Ectodermal cell (in vitro differentiated cells): ENCODE measurements at regions not wholly inside any gene's neighbourhood (a gene's known extent, or its start where the extent isn't known, plus 50 kb on each side); places are given as distances from the start of the nearest gene placed in this dataset.

ENCODE experiments used
- H3K27ac ChIP-seq: 2 replicates; pipeline ENCODE4 v1.7.0; 2013; ENCODE audit warnings: mild to moderate bottlenecking, low read depth, low read length; ENCODE audit not compliant: insufficient read depth, poor library complexity, severe bottlenecking
- H3K27me3 ChIP-seq: 2 replicates; pipeline ENCODE4 v1.7.0; 2013; ENCODE audit warnings: mild to moderate bottlenecking, low read length; ENCODE audit not compliant: insufficient read depth, control insufficient read depth, poor library complexity, severe bottlenecking
- H3K36me3 ChIP-seq: one replicate; pipeline ENCODE4 v1.7.0; 2013; ENCODE audit warnings: low read length; ENCODE audit not compliant: control insufficient read depth, insufficient read depth
- H3K4me1 ChIP-seq: one replicate; pipeline ENCODE4 v1.7.0; 2013; ENCODE audit warnings: low read length; ENCODE audit not compliant: control insufficient read depth, insufficient read depth
- H3K4me3 ChIP-seq: 2 replicates; pipeline ENCODE4 v1.7.0; 2013; ENCODE audit warnings: low read depth, low read length, control low read depth; ENCODE audit not compliant: insufficient read depth
- H3K9me3 ChIP-seq: 2 replicates; pipeline ENCODE4 v1.7.0; 2013; ENCODE audit warnings: mild to moderate bottlenecking, low read length, moderate library complexity; ENCODE audit not compliant: control insufficient read depth
- WGBS, 2 experiments: methylation state at CpG; one replicate each; pipeline ENCODE4 v1.1.7; 2013; ENCODE audit warnings: missing lambda C conversion rate in 2 of 2; 5-methylcytosine and 5-hydroxymethylcytosine counted together

DNA sequence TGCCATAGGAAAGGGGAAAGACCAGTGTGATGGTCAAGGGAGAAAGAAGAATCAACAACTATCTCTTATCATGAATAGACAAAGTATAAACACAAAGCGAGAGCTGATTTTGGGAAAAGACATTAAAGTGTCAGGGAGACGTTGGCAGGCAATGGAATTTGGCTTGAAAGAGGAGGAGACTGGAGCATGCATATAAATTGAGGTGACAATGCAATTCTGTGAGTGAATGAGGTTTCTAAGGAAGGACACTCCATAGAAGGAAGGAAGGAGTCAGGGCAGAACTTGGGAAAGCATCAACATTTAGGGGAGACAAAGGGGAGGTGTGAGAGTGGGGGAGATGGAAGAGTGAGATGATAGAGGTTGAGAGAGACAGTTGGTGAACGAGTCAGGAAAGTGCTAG is 543.0 kb upstream of the TBL1XR1 start:
- no peak overlapping the region for H3K27ac ChIP-seq
- no peaks in the 10 kb centered on the region for H3K27me3 ChIP-seq
- no peaks in the 10 kb centered on the region for H3K9me3 ChIP-seq
- no peaks in the 10 kb centered on the region for H3K36me3 ChIP-seq
- no peak overlapping the region for H3K4me3 ChIP-seq
- 61 to 62% methylated on average over 3 of the region's 3 CpGs for WGBS, 2 experiments
- H3K4me1 ChIP-seq: no peaks in the 10 kb centered on the region

DNA sequence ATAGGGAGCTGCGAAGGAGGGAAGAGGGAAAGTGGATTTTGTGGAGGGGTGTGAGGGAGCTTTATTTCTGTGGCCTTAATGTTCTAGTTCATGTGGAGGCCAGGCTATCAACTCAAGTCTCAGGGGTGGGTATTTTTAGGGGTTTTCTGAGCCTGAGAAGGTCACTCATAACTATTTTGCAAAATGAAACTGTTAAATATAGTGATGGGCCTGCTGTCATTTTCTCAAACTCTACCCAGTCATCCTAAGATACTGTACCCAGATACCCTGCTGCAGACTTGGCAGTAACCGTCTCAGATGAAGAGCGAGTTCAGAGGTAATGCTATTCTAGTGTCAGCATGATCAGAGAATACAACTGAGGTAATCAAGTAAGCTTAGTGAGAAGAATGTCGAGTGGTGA is 545.0 kb upstream of the TBL1XR1 start:
- Histone ChIP-seq H3K36me3 (no peaks in the 10 kb centered on the region), H3K4me1 (no peaks in the 10 kb centered on the region), H3K4me3 (no peak overlapping the region), H3K27me3 (no peaks in the 10 kb centered on the region), H3K9me3 (no peaks in the 10 kb centered on the region), H3K27ac (no peak overlapping the region)
- WGBS, 2 experiments: 93 to 97% methylated on average over 3 of the region's 4 CpGs

DNA sequence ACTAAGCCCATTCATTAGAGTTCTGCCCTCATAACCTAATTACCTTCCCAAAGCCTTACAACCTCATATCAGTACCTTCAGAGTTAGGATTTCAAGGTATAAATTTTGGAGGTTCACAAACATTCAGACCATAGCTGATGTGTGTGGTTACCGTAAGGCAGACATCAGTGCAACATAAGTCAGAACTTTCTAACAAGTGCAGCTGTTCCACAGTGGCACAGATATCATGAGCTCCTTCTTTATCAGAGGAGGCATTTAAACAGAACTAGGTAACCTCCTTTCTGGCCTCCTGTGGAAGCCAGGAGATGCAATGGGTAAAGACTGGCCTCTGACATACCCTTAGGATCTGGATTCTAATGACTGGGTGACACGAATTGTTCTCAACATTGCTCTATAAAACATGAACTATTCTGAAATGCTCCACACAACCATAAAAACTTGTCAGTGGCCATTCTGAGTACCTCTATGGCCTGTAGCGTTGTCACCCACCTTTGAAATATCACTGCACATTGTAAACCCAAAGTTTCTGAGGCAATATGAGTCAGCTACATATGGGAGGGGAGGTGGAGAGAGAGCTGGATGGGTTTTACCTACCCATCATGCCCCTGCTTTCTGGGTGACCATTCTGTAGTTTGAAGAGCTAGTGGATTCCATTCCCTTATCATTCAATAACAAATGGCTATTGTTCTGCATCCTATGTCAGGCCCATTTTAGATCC is 546.0 kb upstream of the TBL1XR1 start:
- H3K27ac ChIP-seq: no peak overlapping the region

DNA sequence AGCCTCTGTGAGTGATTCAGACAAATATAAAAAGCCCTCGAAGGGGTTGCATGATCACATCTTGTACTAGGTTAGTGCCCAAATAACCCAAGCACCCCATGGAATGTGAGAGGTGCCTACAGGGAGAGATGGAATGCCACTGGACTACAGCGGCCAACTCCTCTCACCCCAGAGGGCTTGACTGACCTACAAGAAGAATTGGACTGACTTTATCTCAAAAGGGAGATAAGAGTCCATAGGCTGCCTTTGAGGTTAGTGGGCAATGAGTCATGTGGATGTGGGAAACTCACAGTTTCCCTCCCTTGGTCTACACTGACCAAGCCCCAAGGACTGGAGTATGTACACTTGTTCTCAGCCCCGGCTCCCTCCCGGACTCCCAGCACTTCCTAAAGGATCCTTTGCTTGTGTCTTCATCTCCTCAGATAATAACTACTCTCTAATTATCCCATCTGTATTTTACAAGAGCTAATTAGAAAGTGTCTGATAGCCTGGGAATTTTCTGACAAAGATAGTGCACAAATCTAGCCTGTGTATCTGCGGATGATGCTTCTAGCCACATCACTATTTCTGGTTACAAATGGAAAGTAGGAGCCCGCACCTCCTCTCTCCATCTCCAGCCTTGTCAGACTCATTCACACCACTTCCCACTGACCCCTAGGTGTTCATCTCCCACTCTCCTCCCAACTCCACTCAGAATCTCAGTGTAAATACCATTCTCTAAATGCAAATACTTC is 547.8 kb upstream of the TBL1XR1 start:
- Histone ChIP-seq H3K36me3 (no peaks in the 10 kb centered on the region), H3K9me3 (no peaks in the 10 kb centered on the region), H3K4me3 (no peak overlapping the region), H3K4me1 (no peaks in the 10 kb centered on the region), H3K27ac (no peak overlapping the region), H3K27me3 (no peaks in the 10 kb centered on the region)
- 82 to 91% methylated on average over 5 to 6 of the region's 6 CpGs for WGBS, 2 experiments

More for the DNA sequence above, 546.0 kb upstream of the TBL1XR1 start:
- Histone ChIP-seq H3K9me3 (no peaks in the 10 kb centered on the region), H3K4me1 (no peaks in the 10 kb centered on the region), H3K36me3 (no peaks in the 10 kb centered on the region), H3K27me3 (no peaks in the 10 kb centered on the region), H3K4me3 (no peak overlapping the region)
- WGBS, 2 experiments: 62 to 63% methylated on average over 3 of the region's 3 CpGs

DNA sequence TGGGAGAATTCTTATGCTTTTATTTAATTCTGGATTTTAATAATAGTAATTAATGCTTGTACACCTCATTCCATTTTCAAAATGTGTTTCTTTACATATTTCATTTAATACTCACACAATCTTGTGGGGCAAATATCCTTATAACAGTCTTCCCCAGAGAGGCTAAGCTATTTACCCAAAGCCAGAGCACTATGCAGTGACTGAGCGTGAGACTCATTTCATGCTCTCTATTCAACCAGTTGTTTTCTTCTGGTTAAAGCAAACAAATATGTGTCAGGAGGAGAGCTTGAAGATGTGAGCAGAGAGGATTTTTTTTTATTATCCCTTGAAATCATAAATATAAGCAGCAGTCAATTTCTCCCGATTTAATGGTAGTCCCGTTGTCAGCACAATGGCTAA is 548.3 kb upstream of the TBL1XR1 start:
- Histone ChIP-seq H3K4me1 (no peaks in the 10 kb centered on the region), H3K27me3 (no peaks in the 10 kb centered on the region), H3K27ac (no peak overlapping the region), H3K9me3 (no peaks in the 10 kb centered on the region), H3K36me3 (no peaks in the 10 kb centered on the region), H3K4me3 (no peak overlapping the region)
- WGBS, 2 experiments: 67% methylated on average over 3 of the region's 3 CpGs; no CpG with 5 or more reads in 1 of the 2 experiments

DNA sequence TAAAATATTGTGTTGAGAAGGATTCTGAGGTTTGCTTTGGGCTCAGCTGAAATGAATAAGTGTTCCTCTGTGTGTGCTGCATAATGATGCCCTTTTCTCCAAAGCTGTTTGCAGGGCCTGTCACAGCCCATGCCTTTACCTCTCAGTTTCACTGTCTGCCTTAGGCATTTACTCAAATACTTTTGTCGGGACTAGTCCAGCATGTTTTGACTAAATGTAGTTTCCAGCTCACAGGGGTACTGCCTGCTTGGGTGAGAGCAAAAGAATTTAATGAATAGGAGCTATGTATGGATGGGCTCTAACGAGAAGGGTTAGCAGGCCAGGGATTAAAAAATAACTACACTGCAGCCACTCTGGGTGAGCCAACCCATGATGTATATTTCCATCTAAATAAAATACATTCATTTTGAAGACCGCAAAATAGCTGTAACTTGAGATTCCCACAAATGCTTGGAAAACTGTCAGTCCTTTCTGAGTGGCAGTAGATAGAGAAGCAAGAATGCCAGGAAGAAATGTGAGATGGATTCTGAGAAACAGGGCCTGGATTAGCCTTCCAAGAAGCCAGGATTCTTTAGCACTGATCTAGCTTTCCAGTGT is 549.2 kb upstream of the TBL1XR1 start:
- WGBS, 2 experiments: 82 to 93% methylated on average over 3 of the region's 3 CpGs
- H3K9me3 ChIP-seq: no peaks in the 10 kb centered on the region
- H3K27me3 ChIP-seq: no peaks in the 10 kb centered on the region

DNA sequence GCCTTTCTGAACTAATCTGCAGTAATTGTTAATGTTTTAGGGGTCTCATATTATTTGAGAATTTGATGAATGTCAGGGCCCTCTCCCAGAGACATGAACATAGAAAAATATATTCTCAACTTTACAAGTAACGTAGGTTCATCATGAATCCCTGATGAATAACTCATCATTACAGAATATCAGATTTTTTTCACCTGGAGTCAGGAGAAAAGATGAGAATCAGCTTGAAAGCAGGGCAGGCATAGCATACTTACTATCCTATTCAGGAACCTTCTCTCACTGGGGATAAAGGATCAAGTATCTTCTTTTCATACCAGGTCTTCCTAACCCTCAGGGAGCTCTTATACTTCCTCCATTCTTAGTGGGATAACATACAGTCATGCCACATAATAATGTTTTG is 552.6 kb upstream of the TBL1XR1 start:
- H3K9me3 ChIP-seq: no peaks in the 10 kb centered on the region
- no peak overlapping the region for H3K4me3 ChIP-seq
- H3K36me3 ChIP-seq: no peaks in the 10 kb centered on the region
- H3K4me1 ChIP-seq: no peaks in the 10 kb centered on the region
- 82 to 96% methylated on average over 1 of the region's 1 CpG for WGBS, 2 experiments
- no peak overlapping the region for H3K27ac ChIP-seq
- no peaks in the 10 kb centered on the region for H3K27me3 ChIP-seq

More for the DNA sequence above, 549.2 kb upstream of the TBL1XR1 start:
- H3K4me3 ChIP-seq: no peak overlapping the region
- H3K4me1 ChIP-seq: no peaks in the 10 kb centered on the region
- no peaks in the 10 kb centered on the region for H3K36me3 ChIP-seq
- no peak overlapping the region for H3K27ac ChIP-seq

DNA sequence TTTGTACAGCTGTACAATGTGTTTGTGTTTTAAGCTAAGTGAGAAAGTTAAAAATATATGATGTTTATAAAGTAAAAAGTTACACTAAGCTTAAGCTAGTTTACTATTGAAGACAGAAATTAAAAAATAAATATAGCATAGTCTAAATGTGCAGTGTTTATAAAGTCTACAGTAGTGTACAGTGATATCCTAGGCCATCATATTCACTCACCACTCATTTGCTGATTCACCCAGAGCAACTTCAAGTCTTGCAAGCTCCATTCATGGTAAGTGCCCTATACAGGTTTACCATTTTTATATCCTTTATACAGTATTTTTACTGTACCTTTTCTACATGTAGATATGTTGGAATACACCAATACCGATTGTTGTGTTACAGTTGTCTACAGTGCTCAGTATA is 553.2 kb upstream of the TBL1XR1 start:
- H3K4me3 ChIP-seq: no peak overlapping the region
- H3K27me3 ChIP-seq: no peaks in the 10 kb centered on the region
- H3K4me1 ChIP-seq: no peaks in the 10 kb centered on the region
- no peaks in the 10 kb centered on the region for H3K9me3 ChIP-seq
- WGBS, 2 experiments: 85 to 92% methylated on average over 1 of the region's 1 CpG
- H3K36me3 ChIP-seq: no peaks in the 10 kb centered on the region
- H3K27ac ChIP-seq: no peak overlapping the region

DNA sequence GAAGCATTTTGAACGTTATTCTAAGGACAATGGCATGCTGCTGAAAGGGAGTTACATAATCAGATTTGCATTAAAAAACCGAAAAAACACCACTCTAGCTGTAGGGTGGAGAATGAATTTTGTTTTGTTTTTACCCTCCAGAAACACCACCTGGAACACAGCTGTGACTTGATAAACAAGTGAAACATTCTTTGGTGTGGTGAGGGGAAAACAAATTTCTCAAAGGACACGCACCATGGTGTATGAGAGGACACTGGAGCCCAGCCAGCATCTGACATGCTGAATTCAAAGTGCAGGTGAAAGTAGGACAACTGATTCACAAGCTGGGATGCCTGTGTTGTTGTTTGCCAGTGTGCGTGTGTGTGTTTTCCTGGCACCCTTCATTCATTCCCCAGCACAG is 554.5 kb upstream of the TBL1XR1 start:
- Histone ChIP-seq H3K27ac (no peak overlapping the region), H3K36me3 (no peaks in the 10 kb centered on the region), H3K27me3 (no peaks in the 10 kb centered on the region), H3K4me1 (no peaks in the 10 kb centered on the region), H3K4me3 (no peak overlapping the region), H3K9me3 (no peaks in the 10 kb centered on the region)
- 73 to 76% methylated on average over 4 of the region's 4 CpGs for WGBS, 2 experiments

DNA sequence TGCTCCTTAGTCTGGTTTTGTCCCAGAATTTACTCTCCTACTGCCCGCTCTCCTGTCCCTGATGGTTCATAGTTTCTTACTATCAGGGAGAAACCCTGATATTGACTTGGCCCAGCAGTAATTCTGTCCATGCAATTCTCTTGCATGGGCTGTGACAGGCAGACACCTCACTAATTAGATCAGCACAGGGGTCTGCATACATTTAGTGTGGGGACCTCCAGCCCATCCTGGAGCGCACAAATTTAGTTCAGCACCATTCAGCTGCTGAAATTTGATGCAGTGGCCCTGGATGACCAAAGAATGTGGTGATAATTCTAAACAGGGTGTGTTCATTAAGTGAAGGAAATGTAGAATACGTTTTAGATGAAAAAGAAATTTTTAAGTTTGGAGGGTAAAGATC is 555.5 kb upstream of the TBL1XR1 start:
- H3K27ac ChIP-seq: no peak overlapping the region
- no peak overlapping the region for H3K4me3 ChIP-seq
- WGBS, 2 experiments: 94 to 97% methylated on average over 2 of the region's 3 CpGs
- H3K27me3 ChIP-seq: no peaks in the 10 kb centered on the region
- H3K4me1 ChIP-seq: no peaks in the 10 kb centered on the region
- H3K9me3 ChIP-seq: no peaks in the 10 kb centered on the region
- H3K36me3 ChIP-seq: no peaks in the 10 kb centered on the region
